GM18907 (cell line): ENCODE measurements at regions not wholly inside any gene's neighbourhood (a gene's known extent, or its start where the extent isn't known, plus 50 kb on each side); places are given as distances from the start of the nearest gene placed in this dataset.

Source experiments
- ATAC-seq: cut with Tn5 transposase; IDR thresholded peaks from one replicate; pipeline ENCODE4 v1.9.1; 2021; ENCODE audit warnings: mild to moderate bottlenecking, moderate library complexity; ENCODE audit not compliant: unreplicated experiment

DNA sequence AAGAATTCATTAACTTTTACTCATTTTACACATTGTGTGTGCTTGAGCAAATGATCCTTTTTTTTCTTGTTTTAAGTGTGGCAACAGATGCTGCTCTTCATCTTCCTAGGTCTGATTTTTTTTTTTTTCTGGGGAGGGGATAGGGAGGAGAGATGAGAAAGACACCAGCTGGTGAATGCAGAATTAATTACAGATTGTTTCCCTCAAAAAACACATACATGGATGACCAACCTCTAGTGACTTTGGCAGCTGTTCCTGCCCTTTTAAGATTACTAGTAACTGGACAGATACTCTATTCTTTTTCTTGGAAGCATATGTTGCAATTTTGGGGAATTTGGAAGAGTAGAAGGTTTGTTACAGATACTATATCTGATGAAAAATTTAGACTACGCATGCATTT is 103.6 kb upstream of the MYO16 start:
- no peak for ATAC-seq

DNA sequence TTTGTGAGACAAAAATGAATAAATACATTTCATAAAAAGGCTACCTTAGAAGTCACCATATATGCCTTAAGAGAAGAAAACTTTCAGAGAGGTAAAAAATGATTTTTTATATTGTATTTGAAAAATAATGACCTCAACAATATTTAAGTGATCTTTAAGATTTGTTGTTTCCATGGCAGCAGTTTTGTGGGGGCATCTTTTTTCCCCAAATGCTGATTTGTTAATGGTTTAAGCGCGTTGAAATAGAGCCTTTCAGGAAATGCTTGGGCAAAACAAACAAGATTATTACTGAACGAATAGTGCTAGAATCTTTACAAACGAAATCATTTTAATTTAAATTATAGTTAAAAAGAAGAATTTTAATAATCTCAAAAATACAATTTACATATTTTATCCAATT is 103.1 kb upstream of the MYO16 start:
- no peak for ATAC-seq

DNA sequence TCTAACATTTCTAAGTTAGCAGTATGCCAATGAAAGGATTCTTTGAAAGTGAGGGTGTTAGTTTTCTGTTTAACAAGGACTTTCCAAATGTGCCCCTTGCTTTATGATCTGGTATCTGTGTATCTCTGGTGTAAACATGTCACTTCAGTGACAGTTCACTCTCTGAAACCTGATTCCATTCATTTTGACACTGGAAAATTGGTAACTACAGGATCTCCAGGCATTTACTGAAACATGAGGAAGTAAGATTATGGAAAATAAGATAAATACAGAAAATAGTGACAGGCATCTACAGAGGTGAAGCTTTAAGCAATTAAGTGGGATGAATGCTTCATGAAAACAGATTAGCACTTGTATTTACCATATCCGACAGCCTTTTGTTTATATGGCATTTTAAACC is 101.6 kb upstream of the MYO16 start:
- ATAC-seq: no peak

- no peak for ATAC-seq
These were observed 101.1 kb upstream of the MYO16 start for GRCh38 chr13:108528303-108528702.

DNA sequence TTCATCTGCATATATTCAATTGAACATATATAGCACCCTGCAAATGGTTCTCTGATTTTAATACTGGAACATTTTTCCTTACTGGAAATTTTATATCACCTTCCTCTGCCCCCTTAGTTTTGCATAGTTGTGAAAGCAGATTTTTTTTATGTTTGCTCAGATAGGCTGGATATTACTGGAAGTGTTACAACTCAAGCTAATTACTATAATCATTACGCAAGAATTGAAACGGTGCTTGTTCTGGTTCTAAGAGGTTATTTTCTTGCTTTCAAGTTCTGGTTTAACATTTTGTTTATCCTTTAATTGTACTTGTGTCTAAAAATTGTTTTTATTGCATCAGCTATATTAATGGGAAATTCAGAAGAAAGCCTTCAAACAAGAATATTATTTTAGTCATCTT is 95.6 kb upstream of the MYO16 start:
- ATAC-seq: no peak

- ATAC-seq: no peak
These were observed 94.7 kb upstream of the MYO16 start for GRCh38 chr13:108534728-108535127.

- ATAC-seq: no peak
These were observed 79.5 kb upstream of the MYO16 start for GRCh38 chr13:108549934-108550333.

- no peak for ATAC-seq
These were observed 77.7 kb upstream of the MYO16 start for GRCh38 chr13:108551674-108552073.

GRCh38 chr13:108558489-108558888 is 70.9 kb upstream of the MYO16 start:
- no peak for ATAC-seq

GRCh38 chr13:108560093-108560492 is 69.3 kb upstream of the MYO16 start:
- no peak for ATAC-seq

- ATAC-seq: no peak
These were observed 68.3 kb upstream of the MYO16 start for GRCh38 chr13:108561149-108561548.

DNA sequence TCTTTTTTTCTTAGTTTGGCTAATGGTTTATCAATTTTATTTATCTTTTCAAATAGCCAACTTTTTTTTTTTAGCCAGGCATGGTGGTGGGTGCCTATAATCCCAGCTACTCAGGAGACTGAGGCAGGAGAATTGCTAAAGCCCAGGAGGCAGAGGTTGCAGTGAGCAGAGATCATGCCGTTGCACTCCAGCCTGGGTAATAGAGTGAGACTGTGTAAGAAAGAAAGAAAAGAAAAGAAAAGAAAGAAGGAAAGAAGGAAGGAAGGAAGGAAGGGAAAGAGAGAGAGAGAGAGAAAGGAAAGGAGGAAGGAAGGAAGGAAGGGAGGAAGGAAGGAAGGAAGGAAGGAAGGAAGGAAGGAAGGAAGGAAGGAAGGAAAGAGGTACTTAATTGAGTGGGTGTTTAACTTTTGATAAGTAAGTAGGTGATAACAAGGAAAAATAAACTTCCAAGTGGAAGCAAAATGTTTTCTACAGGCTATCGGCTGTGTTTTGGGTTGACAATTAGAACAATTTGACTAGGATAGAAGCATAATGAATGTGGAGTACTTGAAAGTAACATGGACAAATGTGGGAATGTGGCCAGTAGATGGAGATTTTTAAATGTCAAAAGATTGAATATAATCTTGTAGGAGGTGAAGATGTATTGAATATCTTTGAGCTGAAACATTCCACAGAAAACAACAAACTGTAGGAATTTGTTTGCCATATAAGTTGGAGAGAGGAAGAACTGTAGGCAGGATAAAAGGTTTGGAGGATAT is 62.8 kb upstream of the MYO16 start:
- no peak for ATAC-seq

DNA sequence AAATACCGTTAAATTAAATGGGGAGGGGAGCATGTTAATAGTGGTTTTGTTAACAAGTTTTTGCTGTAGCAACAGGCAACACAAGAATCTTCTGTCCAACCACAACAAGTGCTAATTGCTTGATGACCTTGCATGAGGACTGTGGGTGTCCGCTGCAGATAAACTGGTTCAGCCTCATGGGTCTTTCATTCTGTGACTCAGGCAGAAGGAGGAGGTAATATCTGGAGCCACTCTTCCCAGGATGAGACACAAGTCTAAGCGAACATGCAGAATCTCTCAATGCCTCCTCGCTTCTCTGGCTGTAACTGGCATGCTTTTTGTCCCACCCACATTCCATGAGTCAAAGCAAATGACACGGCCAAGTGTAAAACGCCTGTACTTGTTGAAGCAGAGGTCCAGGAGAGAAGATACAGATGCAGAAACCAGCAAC is 56.6 kb upstream of the MYO16 start:
- no peak for ATAC-seq

DNA sequence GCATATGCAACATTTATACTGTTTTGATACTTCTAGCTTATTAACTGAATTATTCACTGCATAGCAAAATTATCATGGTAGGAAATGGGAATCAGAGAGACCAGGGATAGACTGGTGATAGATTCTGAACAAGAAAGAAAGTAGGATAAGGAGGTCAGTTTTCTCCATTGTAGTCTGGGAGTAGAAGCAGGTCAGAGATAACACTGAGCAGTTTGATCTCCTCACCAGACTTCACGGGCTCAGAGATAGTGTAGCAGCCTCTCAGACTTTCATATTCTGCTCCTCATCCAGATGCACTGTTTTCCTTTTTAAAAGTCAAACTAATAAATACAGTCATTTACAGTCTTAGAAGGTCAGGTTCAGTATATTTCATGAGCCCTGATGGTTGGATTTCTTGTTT is 56.0 kb upstream of the MYO16 start:
- no peak for ATAC-seq

GRCh38 chr13:108574856-108575255 is 54.6 kb upstream of the MYO16 start:
- ATAC-seq: no peak

DNA sequence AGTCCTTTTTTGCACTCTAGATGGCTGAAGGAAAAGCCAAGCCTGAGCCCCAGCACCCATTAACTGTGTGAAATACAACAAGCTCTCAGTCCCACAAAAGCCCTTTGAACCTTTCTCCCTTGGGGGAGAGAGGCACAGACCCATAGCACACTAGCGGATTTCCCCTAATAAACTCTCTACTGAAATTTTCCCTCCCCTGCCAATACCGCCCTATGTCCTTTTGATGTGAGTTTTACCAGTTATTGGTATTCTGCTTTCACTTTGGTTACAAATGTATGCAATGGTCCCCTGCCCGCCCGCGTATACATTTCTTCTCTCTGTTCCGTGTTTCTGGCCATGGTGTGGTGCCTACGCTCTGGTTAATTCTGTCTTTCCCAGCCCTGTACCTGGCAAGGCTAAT is 54.0 kb upstream of the MYO16 start:
- ATAC-seq: no peak
